Small intestine (tissue), 7 donors: ENCODE measurements at regions not wholly inside any gene's neighbourhood (a gene's known extent, or its start where the extent isn't known, plus 50 kb on each side); places are given as distances from the start of the nearest gene placed in this dataset.

Source experiments
- DNase-seq, 2 donors: peaks; one replicate each; pipeline versions ENCODE4 v3.0.0 to v3.0.0-alpha.2; 2013
- FAIRE-seq: peaks from 2 replicates; lab custom pipeline; 2012; peaks lifted over from hg19 to GRCh38; lab: Jason Lieb, UNC
- H3K27ac ChIP-seq, 3 donors: one replicate each; pipeline ENCODE4 v1.5.1; 2013; ENCODE audit warnings: low read length in 2 of 3, mild to moderate bottlenecking in 2 of 3, control low read depth in 1 of 3, inconsistent platforms in 1 of 3, low read depth in 1 of 3, moderate library complexity in 1 of 3
- H3K27me3 ChIP-seq, 3 donors: one replicate each; pipeline ENCODE4 v1.6.1; 2013; ENCODE audit warnings: low read length in 3 of 3, inconsistent platforms in 1 of 3; ENCODE audit not compliant: control insufficient read depth in 3 of 3, insufficient read depth in 3 of 3
- H3K36me3 ChIP-seq, 3 donors: one replicate each; pipeline ENCODE4 v1.6.1; 2013; ENCODE audit warnings: low read length in 3 of 3, inconsistent platforms in 1 of 3, low read depth in 1 of 3, mild to moderate bottlenecking in 1 of 3, moderate library complexity in 1 of 3; ENCODE audit not compliant: control insufficient read depth in 3 of 3, insufficient read depth in 2 of 3
- H3K4me1 ChIP-seq, 3 donors: one replicate each; pipeline ENCODE4 v1.6.1; 2013; ENCODE audit warnings: low read length in 2 of 3, inconsistent platforms in 1 of 3, low read depth in 1 of 3, mild to moderate bottlenecking in 1 of 3, moderate library complexity in 1 of 3; ENCODE audit not compliant: control insufficient read depth in 3 of 3, insufficient read depth in 2 of 3
- H3K4me3 ChIP-seq, 3 donors: one replicate each; pipeline ENCODE4 v1.5.1; 2013; ENCODE audit warnings: low read length in 3 of 3, control low read depth in 1 of 3, inconsistent platforms in 1 of 3, low read depth in 1 of 3, mild to moderate bottlenecking in 1 of 3, moderate library complexity in 1 of 3
- H3K9me3 ChIP-seq, 2 donors: one replicate each; pipeline ENCODE4 v1.6.1; 2013; ENCODE audit warnings: low read depth in 1 of 2, low read length in 1 of 2; ENCODE audit not compliant: control insufficient read depth in 2 of 2, insufficient read depth in 1 of 2
- WGBS, 3 donors: extraction: QIAGEN DNeasy Blood & Tissue Kit; methylation state at CpG; one replicate each; pipeline ENCODE4 v1.1.7; 2013; 5-methylcytosine and 5-hydroxymethylcytosine counted together
- donor health status: healthy with polysubstance abuse.
- donor health status: control.
- donor health status: control.
- donor health status: Bipolar disorder and iron deficiency.
- donor health status: healthy.

- Histone ChIP-seq H3K27ac (no peak overlapping the region), H3K36me3 (no peaks in the 10 kb centered on the region), H3K4me3 (no peak overlapping the region), H3K27me3 (no peaks in the 10 kb centered on the region), H3K4me1 (no peaks in the 10 kb centered on the region), H3K9me3 (no peaks in the 10 kb centered on the region)
- DNase-seq (no peak), FAIRE-seq (no peak)
- WGBS, 3 donors, result 87 to 93% (median 89%) methylated on average over 2 of the region's 2 CpGs
Observed at GRCh38 chr3:74537857-74538256, 76.6 kb downstream of the CNTN3 start.

- Histone ChIP-seq H3K36me3 (no peaks in the 10 kb centered on the region), H3K9me3 (no peaks in the 10 kb centered on the region), H3K27me3 (no peaks in the 10 kb centered on the region), H3K4me3 (no peak overlapping the region), H3K4me1 (no peaks in the 10 kb centered on the region), H3K27ac (no peak overlapping the region)
- FAIRE-seq (no peak), DNase-seq (no peak)
- WGBS, 3 donors, result 76 to 88% (median 82%) methylated on average over 4 of the region's 4 CpGs
Observed at GRCh38 chr3:74537164-74537563, 77.3 kb downstream of the CNTN3 start.

- H3K4me1 ChIP-seq, result no peaks in the 10 kb centered on the region
- no peak for FAIRE-seq
- no peaks in the 10 kb centered on the region for H3K36me3 ChIP-seq
- no peaks in the 10 kb centered on the region for H3K9me3 ChIP-seq
- H3K4me3 ChIP-seq, result no peak overlapping the region
- no peaks in the 10 kb centered on the region for H3K27me3 ChIP-seq
- WGBS, 3 donors, result 78 to 91% (median 84%) methylated on average over 3 of the region's 3 CpGs
- H3K27ac ChIP-seq, result no peak overlapping the region
- DNase-seq, result no peak
Observed at GRCh38 chr3:74535281-74535680, 79.2 kb downstream of the CNTN3 start.

GRCh38 chr3:74534611-74535010 lies 79.8 kb downstream of the CNTN3 start:
- Histone ChIP-seq H3K27me3 (no peaks in the 10 kb centered on the region), H3K27ac (no peak overlapping the region), H3K4me3 (no peak overlapping the region), H3K9me3 (no peaks in the 10 kb centered on the region), H3K4me1 (no peaks in the 10 kb centered on the region), H3K36me3 (no peaks in the 10 kb centered on the region)
- FAIRE-seq (no peak), DNase-seq (no peak)
- WGBS, 3 donors, result 84 to 93% (median 89%) methylated on average over 2 of the region's 2 CpGs

GRCh38 chr3:74532446-74532845 lies 82.0 kb downstream of the CNTN3 start:
- Histone ChIP-seq H3K4me3 (no peak overlapping the region), H3K27me3 (no peaks in the 10 kb centered on the region), H3K4me1 (no peaks in the 10 kb centered on the region), H3K27ac (no peak overlapping the region), H3K36me3 (no peaks in the 10 kb centered on the region), H3K9me3 (no peaks in the 10 kb centered on the region)
- 72 to 81% (median 78%) methylated on average over 4 of the region's 4 CpGs for WGBS, 3 donors
- no peak for DNase-seq
- no peak for FAIRE-seq

- H3K27ac ChIP-seq, result no peak overlapping the region
- no peak overlapping the region for H3K4me3 ChIP-seq
- FAIRE-seq (no peak), DNase-seq (no peak)
- WGBS, 3 donors, result 35 to 68% (median 46%) methylated on average over 4 of the region's 4 CpGs
- H3K9me3 ChIP-seq, result no peaks in the 10 kb centered on the region
- no peaks in the 10 kb centered on the region for H3K36me3 ChIP-seq
- H3K27me3 ChIP-seq, result no peaks in the 10 kb centered on the region
- no peaks in the 10 kb centered on the region for H3K4me1 ChIP-seq
Observed at GRCh38 chr3:74531491-74531890, 83.0 kb downstream of the CNTN3 start.

GRCh38 chr3:74529145-74529544 lies 85.3 kb downstream of the CNTN3 start:
- H3K9me3 ChIP-seq, result no peaks in the 10 kb centered on the region
- H3K27me3 ChIP-seq, result no peaks in the 10 kb centered on the region
- no peak for FAIRE-seq
- H3K4me3 ChIP-seq, result no peak overlapping the region
- no peaks in the 10 kb centered on the region for H3K36me3 ChIP-seq
- 47 to 59% (median 48%) methylated on average over 3 of the region's 3 CpGs for WGBS, 3 donors
- no peak for DNase-seq
- no peak overlapping the region for H3K27ac ChIP-seq
- H3K4me1 ChIP-seq, result no peaks in the 10 kb centered on the region

GRCh38 chr3:74527566-74527965 lies 86.9 kb downstream of the CNTN3 start:
- FAIRE-seq (no peak), DNase-seq (no peak)
- Histone ChIP-seq H3K4me1 (no peaks in the 10 kb centered on the region), H3K9me3 (no peaks in the 10 kb centered on the region), H3K36me3 (no peaks in the 10 kb centered on the region), H3K27ac (no peak overlapping the region), H3K4me3 (no peak overlapping the region), H3K27me3 (no peaks in the 10 kb centered on the region)
- WGBS, 3 donors, result 73 to 88% (median 86%) methylated on average over 4 of the region's 4 CpGs

GRCh38 chr3:74523811-74524210 lies 90.6 kb downstream of the CNTN3 start:
- H3K36me3 ChIP-seq, result no peaks in the 10 kb centered on the region
- DNase-seq (no peak), FAIRE-seq (no peak)
- no peaks in the 10 kb centered on the region for H3K9me3 ChIP-seq
- no peak overlapping the region for H3K27ac ChIP-seq
- WGBS, 3 donors, result 42 to 70% (median 52%) methylated on average over 2 of the region's 2 CpGs
- no peaks in the 10 kb centered on the region for H3K4me1 ChIP-seq
- no peak overlapping the region for H3K4me3 ChIP-seq
- H3K27me3 ChIP-seq, result no peaks in the 10 kb centered on the region
